Tibial nerve (tissue), 4 donors: ENCODE measurements at regions not wholly inside any gene's neighbourhood (a gene's known extent, or its start where the extent isn't known, plus 50 kb on each side); places are given as distances from the start of the nearest gene placed in this dataset.

Experiments used
- CTCF ChIP-seq, 5 experiments: fragments of 200-600 bp in 3 of 5; fragments of 450-650 bp in 2 of 5; sonication (generic) in 3 of 5; IDR thresholded peaks; one replicate each; pipeline ENCODE4 v1.5.1; 2016 to 2019; ENCODE audit warnings: antibody characterized with exemption in 5 of 5, mild to moderate bottlenecking in 3 of 5, moderate library complexity in 2 of 5
- EP300 ChIP-seq, 2 donors: sonication (generic); formaldehyde crosslinking; IDR thresholded peaks; one replicate each; pipeline ENCODE4 v1.6.1; 2017; ENCODE audit warnings: antibody characterized with exemption in 2 of 2, mild to moderate bottlenecking in 1 of 2
- POLR2A ChIP-seq, 2 donors: fragments of 450-650 bp; IDR thresholded peaks; one replicate each; pipeline ENCODE4 v1.6.1; 2017; ENCODE audit warnings: antibody characterized with exemption in 2 of 2, mild to moderate bottlenecking in 2 of 2, moderate library complexity in 2 of 2

- TF ChIP-seq CTCF (IDR thresholded peaks at IDR 0.05) (no peak), POLR2A (IDR thresholded peaks at IDR 0.05) (no peak), EP300 (IDR thresholded peaks at IDR 0.05) (no peak)
Measured at GRCh38 chr2:126085011-126085795, 570.8 kb upstream of the GYPC start.
